ENCODE measurements at regions not wholly inside any gene's neighbourhood (a gene's known extent, or its start where the extent isn't known, plus 50 kb on each side); places are given as distances from the start of the nearest gene placed in this dataset.

- TF ChIP-seq, protein P1, sequence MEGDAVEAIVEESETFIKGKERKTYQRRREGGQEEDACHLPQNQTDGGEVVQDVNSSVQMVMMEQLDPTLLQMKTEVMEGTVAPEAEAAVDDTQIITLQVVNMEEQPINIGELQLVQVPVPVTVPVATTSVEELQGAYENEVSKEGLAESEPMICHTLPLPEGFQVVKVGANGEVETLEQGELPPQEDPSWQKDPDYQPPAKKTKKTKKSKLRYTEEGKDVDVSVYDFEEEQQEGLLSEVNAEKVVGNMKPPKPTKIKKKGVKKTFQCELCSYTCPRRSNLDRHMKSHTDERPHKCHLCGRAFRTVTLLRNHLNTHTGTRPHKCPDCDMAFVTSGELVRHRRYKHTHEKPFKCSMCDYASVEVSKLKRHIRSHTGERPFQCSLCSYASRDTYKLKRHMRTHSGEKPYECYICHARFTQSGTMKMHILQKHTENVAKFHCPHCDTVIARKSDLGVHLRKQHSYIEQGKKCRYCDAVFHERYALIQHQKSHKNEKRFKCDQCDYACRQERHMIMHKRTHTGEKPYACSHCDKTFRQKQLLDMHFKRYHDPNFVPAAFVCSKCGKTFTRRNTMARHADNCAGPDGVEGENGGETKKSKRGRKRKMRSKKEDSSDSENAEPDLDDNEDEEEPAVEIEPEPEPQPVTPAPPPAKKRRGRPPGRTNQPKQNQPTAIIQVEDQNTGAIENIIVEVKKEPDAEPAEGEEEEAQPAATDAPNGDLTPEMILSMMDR (IDR thresholded peaks at IDR 0.05) = no peak
- no peak for TF ChIP-seq POLR2A (IDR thresholded peaks at IDR 0.05)
Measured at GRCh38 chr1:87432685-87433084, 104.0 kb downstream of the LMO4 start.

Measured in testis (tissue), 2 donors.